GM21528 (cell line): ENCODE measurements at regions not wholly inside any gene's neighbourhood (a gene's known extent, or its start where the extent isn't known, plus 50 kb on each side); places are given as distances from the start of the nearest gene placed in this dataset.

Source experiments
- ATAC-seq: cut with Tn5 transposase; IDR thresholded peaks from one replicate; pipeline ENCODE4 v1.9.1; 2021; ENCODE audit warnings: mild to moderate bottlenecking, moderate library complexity; ENCODE audit not compliant: unreplicated experiment, low FRiP score

- no peak for ATAC-seq
These were observed 767.0 kb downstream of the OTOL1 start for GRCh38 chr3:162263596-162263995.

- ATAC-seq: no peak
These were observed 773.2 kb downstream of the OTOL1 start for GRCh38 chr3:162269636-162270458.

- no peak for ATAC-seq
These were observed 777.5 kb downstream of the OTOL1 start for GRCh38 chr3:162274070-162274469.

- no peak for ATAC-seq
These were observed 782.2 kb downstream of the OTOL1 start for GRCh38 chr3:162278834-162279233.

GRCh38 chr3:162285259-162285658, 788.7 kb downstream of the OTOL1 start:
- no peak for ATAC-seq

GRCh38 chr3:162287600-162287999, 791.0 kb downstream of the OTOL1 start:
- no peak for ATAC-seq

- ATAC-seq: no peak
These were observed 795.8 kb downstream of the OTOL1 start for GRCh38 chr3:162292409-162292808.

GRCh38 chr3:162295323-162295983, 798.8 kb downstream of the OTOL1 start:
- ATAC-seq: no peak

GRCh38 chr3:162302983-162303624, 806.5 kb downstream of the OTOL1 start:
- ATAC-seq: no peak

- no peak for ATAC-seq
These were observed 820.4 kb downstream of the OTOL1 start for GRCh38 chr3:162317046-162317445.

- no peak for ATAC-seq
These were observed 832.0 kb downstream of the OTOL1 start for GRCh38 chr3:162328649-162329048.

GRCh38 chr3:162329514-162329913, 832.9 kb downstream of the OTOL1 start:
- ATAC-seq: no peak

GRCh38 chr3:162332344-162332743, 835.7 kb downstream of the OTOL1 start:
- no peak for ATAC-seq

- ATAC-seq: no peak
These were observed 837.9 kb downstream of the OTOL1 start for GRCh38 chr3:162334537-162334936.

- no peak for ATAC-seq
These were observed 841.0 kb downstream of the OTOL1 start for GRCh38 chr3:162337630-162338029.

- no peak for ATAC-seq
These were observed 841.9 kb downstream of the OTOL1 start for GRCh38 chr3:162338514-162338913.

- ATAC-seq: no peak
These were observed 852.3 kb downstream of the OTOL1 start for GRCh38 chr3:162348912-162349311.

- no peak for ATAC-seq
These were observed 856.8 kb downstream of the OTOL1 start for GRCh38 chr3:162353414-162353813.

- no peak for ATAC-seq
These were observed 857.7 kb downstream of the OTOL1 start for GRCh38 chr3:162354356-162354755.

- ATAC-seq: no peak
These were observed 868.6 kb downstream of the OTOL1 start for GRCh38 chr3:162365066-162365719.

GRCh38 chr3:162366166-162366766, 869.7 kb downstream of the OTOL1 start:
- no peak for ATAC-seq
